Breast epithelium (tissue), 3 donors: ENCODE measurements at regions not wholly inside any gene's neighbourhood (a gene's known extent, or its start where the extent isn't known, plus 50 kb on each side); places are given as distances from the start of the nearest gene placed in this dataset.

Experiments
- POLR2A ChIP-seq: fragments of 450-650 bp; IDR thresholded peaks from one replicate; pipeline ENCODE4 v1.6.1; 2016; ENCODE audit warnings: antibody characterized with exemption, mild to moderate bottlenecking, moderate library complexity
- TF ChIP-seq, protein P1 (sequence below), 3 donors: fragments of 450-650 bp; IDR thresholded peaks; one replicate each; pipeline ENCODE4 v1.5.1; 2016 to 2017; ENCODE audit warnings: antibody characterized with exemption in 3 of 3, mild to moderate bottlenecking in 3 of 3, moderate library complexity in 3 of 3

DNA sequence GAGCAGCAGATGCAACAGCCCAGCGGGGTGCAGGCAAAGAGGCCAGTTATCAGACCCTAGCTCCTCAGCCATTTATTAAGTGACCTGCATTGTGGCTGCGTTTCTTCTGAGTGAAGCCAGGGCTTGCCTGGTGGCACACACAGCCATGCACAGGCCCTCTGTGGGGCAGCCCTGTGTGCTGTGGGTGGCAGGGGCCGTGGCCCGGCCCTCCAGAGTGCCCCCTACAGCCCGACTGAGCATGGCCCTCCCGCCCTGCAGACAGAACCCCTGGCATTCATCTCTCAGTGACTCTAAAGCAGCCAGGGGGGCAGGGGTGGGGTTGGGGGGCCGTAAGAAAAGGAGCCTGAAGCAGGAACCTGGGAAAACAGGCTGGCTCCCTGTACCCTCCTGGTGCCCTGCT lies 226.0 kb upstream of the PWP1 start:
- TF ChIP-seq, protein P1, sequence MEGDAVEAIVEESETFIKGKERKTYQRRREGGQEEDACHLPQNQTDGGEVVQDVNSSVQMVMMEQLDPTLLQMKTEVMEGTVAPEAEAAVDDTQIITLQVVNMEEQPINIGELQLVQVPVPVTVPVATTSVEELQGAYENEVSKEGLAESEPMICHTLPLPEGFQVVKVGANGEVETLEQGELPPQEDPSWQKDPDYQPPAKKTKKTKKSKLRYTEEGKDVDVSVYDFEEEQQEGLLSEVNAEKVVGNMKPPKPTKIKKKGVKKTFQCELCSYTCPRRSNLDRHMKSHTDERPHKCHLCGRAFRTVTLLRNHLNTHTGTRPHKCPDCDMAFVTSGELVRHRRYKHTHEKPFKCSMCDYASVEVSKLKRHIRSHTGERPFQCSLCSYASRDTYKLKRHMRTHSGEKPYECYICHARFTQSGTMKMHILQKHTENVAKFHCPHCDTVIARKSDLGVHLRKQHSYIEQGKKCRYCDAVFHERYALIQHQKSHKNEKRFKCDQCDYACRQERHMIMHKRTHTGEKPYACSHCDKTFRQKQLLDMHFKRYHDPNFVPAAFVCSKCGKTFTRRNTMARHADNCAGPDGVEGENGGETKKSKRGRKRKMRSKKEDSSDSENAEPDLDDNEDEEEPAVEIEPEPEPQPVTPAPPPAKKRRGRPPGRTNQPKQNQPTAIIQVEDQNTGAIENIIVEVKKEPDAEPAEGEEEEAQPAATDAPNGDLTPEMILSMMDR (IDR thresholded peaks at IDR 0.05): no peak
- TF ChIP-seq POLR2A: no peak
